ENCODE measurements at regions not wholly inside any gene's neighbourhood (a gene's known extent, or its start where the extent isn't known, plus 50 kb on each side); places are given as distances from the start of the nearest gene placed in this dataset.
"Not testable (repeated sequence)": the region's sequence is repeated elsewhere in the genome, so short reads cannot be mapped to it uniquely, and the experiment has no call there.

GRCh38 chr21:35559128-35559828 is 501.0 kb downstream of the SETD4 start:
- no peak for DNase-seq

DNA sequence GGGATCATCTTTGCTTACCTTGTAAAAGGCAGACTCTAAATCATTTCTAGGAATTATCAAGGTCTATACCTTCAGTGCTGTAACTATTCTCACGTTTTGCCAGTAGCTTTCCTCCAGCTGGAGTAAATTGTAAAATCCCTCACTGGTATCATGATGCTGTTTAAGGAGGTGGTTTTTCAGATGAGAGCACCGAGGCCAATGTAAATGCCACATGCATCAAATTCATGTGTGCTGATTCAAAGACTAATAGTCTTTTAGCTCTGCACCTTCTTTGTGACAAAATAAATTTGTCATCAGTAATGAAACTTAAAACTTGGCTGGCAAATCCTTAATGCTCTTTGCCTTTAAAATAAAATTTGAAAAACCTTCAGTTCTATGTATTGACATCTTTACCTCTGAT is 503.8 kb downstream of the SETD4 start:
- DNase-seq, result no peak

DNA sequence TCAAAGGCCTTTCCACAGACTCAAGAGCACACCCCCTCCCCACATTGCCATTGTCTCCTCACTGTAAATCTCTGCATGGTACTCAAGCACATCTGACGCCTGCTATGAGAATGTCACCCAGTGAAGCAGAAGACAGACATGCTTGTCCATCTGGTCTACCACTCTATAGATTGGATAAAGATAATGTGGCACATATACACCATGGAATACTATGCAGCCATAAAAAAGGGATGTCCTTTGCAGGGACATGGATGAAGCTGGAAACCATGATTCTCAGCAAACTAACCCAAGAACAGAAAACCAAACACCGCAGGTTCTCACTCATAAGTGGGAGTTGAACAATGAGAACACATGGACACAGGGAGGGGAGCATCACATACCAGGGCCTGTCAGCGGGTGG is 503.4 kb upstream of the RUNX1 start:
- DNase-seq, result not testable (repeated sequence)

GRCh38 chr21:35548904-35549615 is 500.0 kb upstream of the RUNX1 start:
- DNase-seq, result no peak

DNA sequence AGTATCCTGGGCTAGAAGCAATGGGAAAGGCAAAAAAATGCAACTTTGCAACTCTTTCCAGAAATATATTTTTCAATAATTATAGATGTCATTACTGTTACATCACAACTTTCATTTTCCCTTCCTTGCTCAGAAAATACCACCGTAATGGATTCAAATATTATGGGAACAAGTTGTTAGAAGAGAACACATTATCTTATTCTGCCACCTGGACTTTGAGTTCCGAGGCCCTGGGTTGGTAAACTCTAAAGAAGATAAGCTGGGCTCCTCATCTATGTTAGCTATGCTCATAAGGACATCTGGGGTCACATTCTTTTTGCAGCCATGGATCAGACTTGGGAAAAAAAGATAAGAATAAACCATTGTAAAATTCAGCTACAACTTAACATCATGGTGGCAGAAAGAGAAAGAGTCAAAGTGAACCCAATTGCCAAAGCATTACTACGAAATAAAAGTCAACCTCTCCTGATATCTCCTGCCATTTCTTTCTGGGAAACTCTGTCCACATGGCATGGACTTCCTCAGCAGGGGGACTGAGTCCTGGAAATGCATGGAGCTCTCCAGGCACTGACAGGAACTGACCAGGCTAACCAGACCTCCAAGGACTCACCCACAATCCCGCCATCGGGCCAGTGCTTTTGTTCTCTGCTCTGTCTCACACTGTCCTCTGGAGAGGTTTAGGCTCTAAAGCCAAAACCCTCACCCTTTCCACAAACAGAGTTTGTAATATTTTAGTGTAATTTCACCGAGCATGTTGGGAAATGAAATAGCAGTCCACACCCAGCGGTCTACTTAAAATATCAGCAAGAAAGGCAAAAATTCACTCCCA is 499.1 kb upstream of the RUNX1 start:
- DNase-seq, result no peak

- DNase-seq, result no peak
These were observed 494.6 kb upstream of the RUNX1 start for GRCh38 chr21:35543746-35544145.

- DNase-seq, result no peak
These were observed 492.0 kb upstream of the RUNX1 start for GRCh38 chr21:35540950-35541638.

DNA sequence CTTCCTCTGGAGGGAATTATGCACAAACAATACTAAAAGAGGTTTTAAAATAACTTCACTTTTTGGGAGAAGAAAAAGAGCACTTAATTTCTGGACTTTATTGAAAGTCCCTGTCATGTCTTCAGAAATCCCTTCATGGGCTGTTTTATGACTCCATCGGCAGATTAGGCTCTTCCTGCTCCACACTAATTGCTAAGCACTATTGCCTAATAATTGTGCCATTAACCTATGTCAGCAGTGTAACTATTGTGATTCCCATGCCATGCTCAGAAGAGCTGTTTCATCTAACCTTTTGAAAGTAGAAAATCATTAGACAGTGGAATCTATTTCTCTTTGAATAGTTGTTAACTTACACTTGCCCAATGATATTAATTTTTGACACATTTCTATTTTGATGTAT is 489.3 kb upstream of the RUNX1 start:
- no peak for DNase-seq

DNA sequence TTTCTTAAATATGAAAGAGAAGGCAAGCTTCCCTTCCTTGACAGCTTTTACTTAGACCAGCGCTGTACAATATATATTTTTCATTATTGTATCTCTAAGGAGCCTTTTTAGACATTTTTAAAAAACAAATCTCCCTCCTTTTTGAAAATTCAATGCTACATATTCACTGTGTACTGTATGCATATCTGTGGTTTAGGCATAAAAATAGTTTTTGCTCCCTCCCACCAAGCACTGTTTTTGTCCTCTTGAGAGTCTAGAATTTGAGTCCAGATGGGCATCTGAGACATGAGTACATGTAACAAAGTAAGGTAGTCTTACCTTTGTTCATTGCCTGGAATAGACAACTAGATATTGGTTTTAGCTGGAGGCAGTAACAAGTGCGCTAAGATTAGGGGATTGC is 488.5 kb upstream of the RUNX1 start:
- no peak for DNase-seq

DNA sequence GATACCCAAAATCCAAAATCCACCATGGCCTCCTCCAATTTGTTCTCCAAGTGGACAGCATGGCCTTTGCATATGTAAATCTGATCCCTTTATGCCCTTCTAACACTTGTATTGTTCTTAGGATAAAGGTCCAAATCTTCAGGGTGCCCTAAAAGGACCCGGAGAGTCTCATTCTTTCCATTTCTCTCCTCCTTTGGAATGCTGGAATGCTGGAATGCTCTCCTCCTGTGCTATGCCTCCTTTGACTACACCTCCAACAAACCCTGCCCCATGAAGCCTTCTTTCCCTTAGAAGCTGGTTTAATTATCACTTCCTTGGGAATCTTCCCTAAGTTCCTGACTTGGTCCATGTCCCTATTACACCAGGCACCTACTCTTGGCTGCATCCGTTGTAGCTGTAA is 484.8 kb upstream of the RUNX1 start:
- DNase-seq, result no peak

GRCh38 chr21:35530766-35531165 is 481.7 kb upstream of the RUNX1 start:
- DNase-seq, result no peak

DNA sequence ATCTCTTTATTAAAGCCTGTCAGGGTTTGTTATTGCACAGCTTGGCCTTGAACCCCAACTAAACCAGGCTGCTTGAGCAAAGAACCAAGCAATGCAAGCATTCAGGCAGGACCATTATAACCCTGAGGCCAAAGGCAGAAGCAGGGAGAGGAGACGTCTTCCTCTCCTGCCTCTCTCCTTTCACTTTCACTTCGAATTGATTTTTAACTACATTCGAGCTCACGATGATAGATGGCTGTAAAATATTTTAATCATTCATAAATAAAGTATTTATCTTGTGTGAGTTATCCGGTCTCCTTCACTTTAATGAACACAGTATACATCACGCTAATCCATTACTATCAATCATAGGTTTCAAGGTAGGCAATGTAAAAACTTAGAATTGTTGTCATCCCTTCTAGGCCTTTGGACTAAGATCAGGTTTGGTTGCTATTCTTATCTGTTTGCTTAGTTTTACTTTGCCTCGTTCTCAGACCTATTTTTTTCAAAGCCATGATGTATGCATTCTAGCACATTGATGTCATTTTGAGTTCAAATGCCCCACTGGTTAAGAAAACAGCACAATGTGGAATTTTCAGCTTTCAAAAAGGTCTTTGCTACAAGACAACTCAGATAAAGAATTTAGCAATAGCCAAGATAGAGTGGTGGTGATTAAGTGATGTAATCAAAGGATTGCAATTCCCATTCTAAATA is 480.2 kb upstream of the RUNX1 start:
- no peak for DNase-seq

GRCh38 chr21:35528116-35529042 is 479.3 kb upstream of the RUNX1 start:
- DNase-seq, result peak; percentile 28

DNA sequence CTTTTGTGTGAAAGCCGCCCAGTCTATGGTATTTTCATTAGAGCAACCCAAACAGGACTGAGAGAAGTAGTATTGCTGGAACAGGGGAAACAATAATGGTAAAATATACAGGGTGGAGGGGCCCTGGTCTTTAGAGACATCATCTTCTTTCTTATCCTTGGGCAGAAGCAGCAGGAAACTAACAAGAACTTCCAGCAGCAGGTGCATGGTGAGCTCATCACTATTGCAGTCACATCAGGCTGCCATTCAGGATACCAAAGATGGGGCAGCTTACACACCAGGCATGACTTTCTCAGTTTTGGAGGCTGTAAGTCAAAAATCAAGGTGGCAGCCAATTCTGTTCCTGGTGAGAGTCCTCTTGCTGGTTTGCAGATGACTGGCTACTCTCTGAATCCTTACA is 478.3 kb upstream of the RUNX1 start:
- DNase-seq, result no peak

DNA sequence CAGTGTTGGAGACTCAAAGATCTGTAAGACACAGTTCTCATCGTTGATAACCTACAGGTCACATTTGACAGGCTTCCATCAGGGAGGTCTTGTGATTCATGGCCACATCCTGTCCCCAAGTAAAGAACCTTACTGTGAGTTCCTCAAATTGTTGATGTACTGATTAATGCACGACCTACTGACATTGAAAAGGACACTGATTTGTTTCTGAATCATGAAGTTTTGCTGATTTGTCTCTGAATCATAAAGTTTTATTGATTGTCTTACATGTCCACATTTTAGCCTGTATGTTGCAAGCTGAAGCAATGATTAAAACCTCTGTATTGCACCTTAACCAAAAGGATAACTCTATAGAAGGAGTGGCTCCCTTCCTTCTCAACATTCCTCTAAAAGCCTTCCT is 476.3 kb upstream of the RUNX1 start:
- DNase-seq, result no peak

GRCh38 chr21:35521852-35522505 is 472.9 kb upstream of the RUNX1 start:
- DNase-seq, result no peak

GRCh38 chr21:35521293-35521692 is 472.2 kb upstream of the RUNX1 start:
- DNase-seq, result no peak

DNA sequence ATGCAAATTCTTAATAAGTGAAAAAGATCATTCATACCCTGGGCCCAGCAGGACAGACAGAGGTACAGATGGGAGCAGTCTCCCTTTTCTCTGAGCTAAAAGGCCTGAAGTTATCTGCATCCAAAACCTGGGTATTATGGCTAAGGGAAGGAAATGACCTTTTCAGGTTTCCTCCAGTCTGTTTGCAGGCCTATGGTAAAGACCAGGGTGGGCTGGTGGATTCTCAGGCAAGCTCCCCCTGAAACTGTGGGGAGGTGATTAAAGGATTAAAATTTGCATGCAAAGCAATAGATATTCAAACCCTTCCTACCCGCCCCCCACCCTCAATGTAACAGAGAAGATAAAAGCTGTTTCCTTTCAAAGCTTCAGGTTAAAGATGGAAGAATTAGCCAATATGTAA is 471.8 kb upstream of the RUNX1 start:
- DNase-seq, result no peak

DNA sequence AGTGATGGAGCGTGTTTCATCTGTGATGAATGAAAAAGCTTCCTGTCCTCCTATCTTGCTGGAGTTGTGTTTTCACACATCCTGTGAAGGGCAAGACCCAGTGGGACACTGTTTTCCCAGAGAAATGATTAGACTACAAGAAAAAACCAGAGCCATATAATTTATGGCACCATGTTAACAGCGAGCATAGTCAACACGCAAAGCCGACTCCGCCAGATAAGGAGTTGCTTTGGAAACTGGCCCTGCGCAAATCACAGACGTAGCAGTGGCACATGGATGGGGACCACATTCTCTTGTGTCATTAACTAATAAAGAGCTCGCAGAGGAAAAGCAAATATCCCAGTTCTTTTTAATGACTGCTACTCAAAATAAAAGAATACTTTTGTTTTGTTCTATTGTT is 471.2 kb upstream of the RUNX1 start:
- no peak for DNase-seq

GRCh38 chr21:35517865-35518264 is 468.8 kb upstream of the RUNX1 start:
- DNase-seq, result no peak

GRCh38 chr21:35516292-35516691 is 467.2 kb upstream of the RUNX1 start:
- DNase-seq, result not testable (repeated sequence)
